Neural cell (in vitro differentiated cells): ENCODE measurements at regions not wholly inside any gene's neighbourhood (a gene's known extent, or its start where the extent isn't known, plus 50 kb on each side); places are given as distances from the start of the nearest gene placed in this dataset.

ENCODE experiments used
- H2AFZ ChIP-seq: fragments of 200-600, 300-800 bp; sonication (generic), shearing (Covaris generic); 2 replicates; pipeline ENCODE4 v1.6.0; 2014; ENCODE audit warnings: low read depth, mild to moderate bottlenecking, antibody characterized with exemption, low read length, moderate library complexity
- H3F3A ChIP-seq: fragments of 200-600 bp; shearing (Covaris generic); 2 replicates; pipeline ENCODE4 v1.6.1; 2016; ENCODE audit warnings: mild to moderate bottlenecking, moderate library complexity, mixed read lengths, antibody characterized with exemption, low read length; ENCODE audit not compliant: insufficient read depth, poor library complexity, severe bottlenecking
- H3K27ac ChIP-seq: fragments of 200-600, 300-800 bp; sonication (generic), shearing (Covaris generic); 2 replicates; pipeline ENCODE4 v1.5.1; 2014; ENCODE audit warnings: mild to moderate bottlenecking, low read length, moderate library complexity
- H3K27me3 ChIP-seq: fragments of 300-800, 200-600 bp; sonication (generic), shearing (Covaris generic); 2 replicates; pipeline ENCODE4 v1.6.0; 2014; ENCODE audit warnings: mild to moderate bottlenecking, low read depth, low read length, moderate library complexity; ENCODE audit not compliant: insufficient read depth
- H3K36me3 ChIP-seq: fragments of 300-800, 200-600 bp; sonication (generic), shearing (Covaris generic); 2 replicates; pipeline ENCODE4 v1.5.1; 2014; ENCODE audit warnings: mild to moderate bottlenecking, antibody characterized with exemption, low read length, moderate library complexity; ENCODE audit not compliant: insufficient read depth
- H3K4me2 ChIP-seq: fragments of 300-800, 200-600 bp; sonication (generic), shearing (Covaris generic); 2 replicates; pipeline ENCODE4 v1.6.0; 2014; ENCODE audit warnings: mild to moderate bottlenecking, low read length
- H3K4me3 ChIP-seq: fragments of 300-800, 200-600 bp; sonication (generic), shearing (Covaris generic); 2 replicates; pipeline ENCODE4 v1.5.1; 2014; ENCODE audit warnings: mild to moderate bottlenecking, low read length, moderate library complexity
- H3K79me2 ChIP-seq: fragments of 200-600 bp; shearing (Covaris generic); replicated peaks from 2 replicates; pipeline ENCODE4 v1.6.0; 2014; ENCODE audit warnings: mild to moderate bottlenecking, low read length, moderate library complexity; ENCODE audit not compliant: insufficient read depth
- H3K9ac ChIP-seq: fragments of 300-800, 200-600 bp; sonication (generic), shearing (Covaris generic); 2 replicates; pipeline ENCODE4 v1.6.1; 2016; ENCODE audit warnings: mild to moderate bottlenecking, low read length, mixed read lengths
- H3K9me2 ChIP-seq: fragments of 200-600 bp; shearing (Covaris generic); 2 replicates; pipeline ENCODE4 v1.6.1; 2016; ENCODE audit warnings: mild to moderate bottlenecking, low read length, mixed read lengths; ENCODE audit not compliant: insufficient read depth
- H3K9me3 ChIP-seq: fragments of 200-600, 300-800 bp; sonication (generic), shearing (Covaris generic); 2 replicates; pipeline ENCODE4 v1.6.1; 2016; ENCODE audit warnings: mild to moderate bottlenecking, mixed run types, low read length, moderate library complexity, mixed read lengths
- H4K20me1 ChIP-seq: fragments of 200-600 bp; shearing (Covaris generic); 2 replicates; pipeline ENCODE4 v1.6.1; 2016; ENCODE audit warnings: mild to moderate bottlenecking, mixed run types; ENCODE audit not compliant: insufficient read depth
- EP300 ChIP-seq: fragments of 450-650 bp; conservative IDR thresholded peaks from 2 replicates; pipeline ENCODE4 v1.6.1; 2014; ENCODE audit warnings: antibody characterized with exemption, mild to moderate bottlenecking, moderate library complexity; ENCODE audit not compliant: poor library complexity, severe bottlenecking
- EZH2 ChIP-seq: fragments of 200-600, 300-800 bp; shearing (Covaris generic), sonication (generic); IDR thresholded peaks from 2 replicates; pipeline ENCODE4 v1.6.1; 2014; ENCODE audit warnings: antibody characterized with exemption, low read length, borderline replicate concordance, mild to moderate bottlenecking; ENCODE audit not compliant: insufficient read depth, poor library complexity, severe bottlenecking
- MXI1 ChIP-seq: fragments of 450-650 bp; conservative IDR thresholded peaks from 2 replicates; pipeline ENCODE4 v1.6.1; 2014; ENCODE audit warnings: antibody characterized with exemption, mild to moderate bottlenecking; ENCODE audit not compliant: poor library complexity, severe bottlenecking
- POLR2AphosphoS5 ChIP-seq: IDR thresholded peaks from 2 replicates; pipeline ENCODE4 v1.6.1; 2012
- RAD21 ChIP-seq: fragments of 450-650 bp; conservative IDR thresholded peaks from 2 replicates; pipeline ENCODE4 v1.6.1; 2014; ENCODE audit warnings: antibody characterized with exemption, mild to moderate bottlenecking, moderate library complexity
- SMC3 ChIP-seq: fragments of 450-650 bp; conservative IDR thresholded peaks from 2 replicates; pipeline ENCODE4 v1.6.1; 2014; ENCODE audit warnings: antibody characterized with exemption, mild to moderate bottlenecking, moderate library complexity; ENCODE audit not compliant: poor library complexity
- TAF1 ChIP-seq: IDR thresholded peaks from 2 replicates; pipeline ENCODE4 v1.6.1; 2012; ENCODE audit warnings: low read depth
- TF ChIP-seq, protein P1 (sequence below): fragments of 450-650 bp; IDR thresholded peaks from 2 replicates; pipeline ENCODE4 v1.5.1; 2014; ENCODE audit warnings: antibody characterized with exemption, mild to moderate bottlenecking, moderate library complexity; ENCODE audit not compliant: poor library complexity, severe bottlenecking
- TF ChIP-seq, protein P2 (sequence below): IDR thresholded peaks from 2 replicates; pipeline ENCODE4 v1.6.1; 2012; ENCODE audit warnings: borderline replicate concordance

DNA sequence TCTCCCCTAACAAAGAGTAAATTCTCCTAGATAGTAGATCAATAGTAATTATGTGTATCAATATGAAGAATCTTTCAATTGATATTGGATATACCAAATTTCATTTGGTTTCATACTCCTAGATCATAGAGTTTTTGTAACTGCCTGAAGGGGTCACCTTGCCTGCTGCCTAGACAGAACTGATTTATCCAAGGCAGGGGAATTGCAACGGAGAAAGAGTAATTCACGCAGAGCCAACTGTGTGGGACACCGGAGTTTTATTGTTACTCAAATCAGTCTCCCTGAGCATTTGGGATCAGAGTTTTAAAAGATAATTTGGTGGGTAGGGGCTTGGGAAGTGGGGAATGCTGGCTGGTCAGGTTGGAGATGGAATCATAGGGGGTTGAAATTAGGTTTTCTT lies 92.2 kb upstream of the SLC8A1 start:
- no peak overlapping the region for H3K4me3 ChIP-seq
- H3K9me2 ChIP-seq: no peaks in the 10 kb centered on the region
- H2AFZ ChIP-seq: no peak overlapping the region
- H3K27ac ChIP-seq: no peak overlapping the region
- H3K4me2 ChIP-seq: no peak overlapping the region
- TF ChIP-seq POLR2AphosphoS5: no peak
- TF ChIP-seq TAF1: no peak
- TF ChIP-seq EP300: no peak
- TF ChIP-seq, protein P1, sequence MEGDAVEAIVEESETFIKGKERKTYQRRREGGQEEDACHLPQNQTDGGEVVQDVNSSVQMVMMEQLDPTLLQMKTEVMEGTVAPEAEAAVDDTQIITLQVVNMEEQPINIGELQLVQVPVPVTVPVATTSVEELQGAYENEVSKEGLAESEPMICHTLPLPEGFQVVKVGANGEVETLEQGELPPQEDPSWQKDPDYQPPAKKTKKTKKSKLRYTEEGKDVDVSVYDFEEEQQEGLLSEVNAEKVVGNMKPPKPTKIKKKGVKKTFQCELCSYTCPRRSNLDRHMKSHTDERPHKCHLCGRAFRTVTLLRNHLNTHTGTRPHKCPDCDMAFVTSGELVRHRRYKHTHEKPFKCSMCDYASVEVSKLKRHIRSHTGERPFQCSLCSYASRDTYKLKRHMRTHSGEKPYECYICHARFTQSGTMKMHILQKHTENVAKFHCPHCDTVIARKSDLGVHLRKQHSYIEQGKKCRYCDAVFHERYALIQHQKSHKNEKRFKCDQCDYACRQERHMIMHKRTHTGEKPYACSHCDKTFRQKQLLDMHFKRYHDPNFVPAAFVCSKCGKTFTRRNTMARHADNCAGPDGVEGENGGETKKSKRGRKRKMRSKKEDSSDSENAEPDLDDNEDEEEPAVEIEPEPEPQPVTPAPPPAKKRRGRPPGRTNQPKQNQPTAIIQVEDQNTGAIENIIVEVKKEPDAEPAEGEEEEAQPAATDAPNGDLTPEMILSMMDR: no peak
- TF ChIP-seq, protein P2, sequence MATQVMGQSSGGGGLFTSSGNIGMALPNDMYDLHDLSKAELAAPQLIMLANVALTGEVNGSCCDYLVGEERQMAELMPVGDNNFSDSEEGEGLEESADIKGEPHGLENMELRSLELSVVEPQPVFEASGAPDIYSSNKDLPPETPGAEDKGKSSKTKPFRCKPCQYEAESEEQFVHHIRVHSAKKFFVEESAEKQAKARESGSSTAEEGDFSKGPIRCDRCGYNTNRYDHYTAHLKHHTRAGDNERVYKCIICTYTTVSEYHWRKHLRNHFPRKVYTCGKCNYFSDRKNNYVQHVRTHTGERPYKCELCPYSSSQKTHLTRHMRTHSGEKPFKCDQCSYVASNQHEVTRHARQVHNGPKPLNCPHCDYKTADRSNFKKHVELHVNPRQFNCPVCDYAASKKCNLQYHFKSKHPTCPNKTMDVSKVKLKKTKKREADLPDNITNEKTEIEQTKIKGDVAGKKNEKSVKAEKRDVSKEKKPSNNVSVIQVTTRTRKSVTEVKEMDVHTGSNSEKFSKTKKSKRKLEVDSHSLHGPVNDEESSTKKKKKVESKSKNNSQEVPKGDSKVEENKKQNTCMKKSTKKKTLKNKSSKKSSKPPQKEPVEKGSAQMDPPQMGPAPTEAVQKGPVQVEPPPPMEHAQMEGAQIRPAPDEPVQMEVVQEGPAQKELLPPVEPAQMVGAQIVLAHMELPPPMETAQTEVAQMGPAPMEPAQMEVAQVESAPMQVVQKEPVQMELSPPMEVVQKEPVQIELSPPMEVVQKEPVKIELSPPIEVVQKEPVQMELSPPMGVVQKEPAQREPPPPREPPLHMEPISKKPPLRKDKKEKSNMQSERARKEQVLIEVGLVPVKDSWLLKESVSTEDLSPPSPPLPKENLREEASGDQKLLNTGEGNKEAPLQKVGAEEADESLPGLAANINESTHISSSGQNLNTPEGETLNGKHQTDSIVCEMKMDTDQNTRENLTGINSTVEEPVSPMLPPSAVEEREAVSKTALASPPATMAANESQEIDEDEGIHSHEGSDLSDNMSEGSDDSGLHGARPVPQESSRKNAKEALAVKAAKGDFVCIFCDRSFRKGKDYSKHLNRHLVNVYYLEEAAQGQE: no peak
- no peak for TF ChIP-seq RAD21
- TF ChIP-seq MXI1: no peak
- no peak for TF ChIP-seq SMC3
- no peak for TF ChIP-seq EZH2
- no peak overlapping the region for H3K9ac ChIP-seq
- H3K36me3 ChIP-seq: no peaks in the 10 kb centered on the region
- H3F3A ChIP-seq: no peaks in the 10 kb centered on the region
- no peaks in the 10 kb centered on the region for H3K79me2 ChIP-seq
- no peaks in the 10 kb centered on the region for H3K27me3 ChIP-seq
- H4K20me1 ChIP-seq: no peaks in the 10 kb centered on the region
- H3K9me3 ChIP-seq: no peaks in the 10 kb centered on the region

DNA sequence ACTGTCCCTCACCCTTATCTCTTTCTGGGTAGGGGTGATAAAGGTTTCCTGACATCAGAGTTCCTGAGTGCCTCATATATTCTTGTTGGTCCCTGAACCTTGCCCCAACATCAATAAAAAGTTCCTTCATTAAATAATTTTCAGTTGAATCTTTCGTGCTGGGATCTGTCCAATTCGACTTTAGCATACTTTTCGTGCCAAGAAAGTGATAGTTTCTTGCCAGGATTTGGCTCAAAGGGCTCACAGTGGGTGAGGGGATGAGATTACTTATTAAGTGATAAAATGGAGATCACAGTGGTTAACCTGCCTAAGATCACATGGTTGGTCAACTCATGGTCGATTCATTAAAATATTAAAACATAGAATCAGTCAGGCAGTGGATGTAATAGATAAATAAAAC lies 93.8 kb upstream of the SLC8A1 start:
- Histone ChIP-seq H3K36me3 (no peaks in the 10 kb centered on the region), H3K9me3 (no peaks in the 10 kb centered on the region), H3K27me3 (no peaks in the 10 kb centered on the region), H3F3A (no peaks in the 10 kb centered on the region), H3K27ac (no peak overlapping the region), H3K79me2 (no peaks in the 10 kb centered on the region), H3K9ac (no peak overlapping the region), H4K20me1 (no peaks in the 10 kb centered on the region), H3K9me2 (no peaks in the 10 kb centered on the region), H3K4me2 (no peak overlapping the region), H3K4me3 (no peak overlapping the region), H2AFZ (no peak overlapping the region)
- TF ChIP-seq POLR2AphosphoS5 (no peak), SMC3 (no peak), MXI1 (no peak), EP300 (no peak), EZH2 (no peak), RAD21 (no peak)
- TF ChIP-seq, protein P2: no peak
- TF ChIP-seq, protein P1: no peak
